Smooth muscle cell (in vitro differentiated cells): ENCODE measurements at regions not wholly inside any gene's neighbourhood (a gene's known extent, or its start where the extent isn't known, plus 50 kb on each side); places are given as distances from the start of the nearest gene placed in this dataset.

Source experiments
- DNase-seq: peaks from one replicate; lab custom pipeline; 2025; ENCODE audit not compliant: unreplicated experiment; lab: John Stamatoyannopoulos, UW
- H2AFZ ChIP-seq: fragments of 200-600 bp; sonication (generic); 2 replicates; pipeline ENCODE4 v1.6.0; 2016; ENCODE audit warnings: antibody characterized with exemption, low read depth, mild to moderate bottlenecking
- H3F3A ChIP-seq: fragments of 200-600 bp; sonication (generic); 2 replicates; pipeline ENCODE4 v1.6.0; 2017; ENCODE audit warnings: antibody characterized with exemption, low read depth
- H3K27ac ChIP-seq: fragments of 200-600 bp; sonication (generic); 2 replicates; pipeline ENCODE4 v1.5.1; 2016; ENCODE audit warnings: low read depth, mild to moderate bottlenecking
- H3K27me3 ChIP-seq: fragments of 200-600 bp; sonication (generic); 2 replicates; pipeline ENCODE4 v1.6.1; 2016; ENCODE audit warnings: low read depth, mild to moderate bottlenecking
- H3K36me3 ChIP-seq: fragments of 200-600 bp; sonication (generic); 2 replicates; pipeline ENCODE4 v1.5.1; 2016; ENCODE audit warnings: low read depth
- H3K4me1 ChIP-seq: fragments of 200-600 bp; sonication (generic); 2 replicates; pipeline ENCODE4 v1.5.1; 2016; ENCODE audit warnings: low read depth
- H3K4me2 ChIP-seq: fragments of 200-600 bp; sonication (generic); 2 replicates; pipeline ENCODE4 v1.6.0; 2016; ENCODE audit warnings: mild to moderate bottlenecking
- H3K4me3 ChIP-seq: fragments of 200-600 bp; sonication (generic); 2 replicates; pipeline ENCODE4 v1.5.1; 2016; ENCODE audit warnings: mild to moderate bottlenecking
- H3K79me2 ChIP-seq: fragments of 200-600 bp; sonication (generic); 2 replicates; pipeline ENCODE4 v1.6.0; 2016; ENCODE audit warnings: low read depth, mild to moderate bottlenecking
- H3K9ac ChIP-seq: fragments of 200-600 bp; sonication (generic); 2 replicates; pipeline ENCODE4 v1.6.0; 2016; ENCODE audit warnings: low read depth
- H3K9me3 ChIP-seq: fragments of 200-600 bp; sonication (generic); replicated peaks from 2 replicates; pipeline ENCODE4 v1.5.1; 2016; ENCODE audit warnings: low read depth
- H4K20me1 ChIP-seq: fragments of 200-600 bp; sonication (generic); 2 replicates; pipeline ENCODE4 v1.6.0; 2016; ENCODE audit warnings: low read depth
- WGBS: methylation state at CpG from one replicate; pipeline ENCODE4 v1.1.7; 2016; ENCODE audit warnings: low lambda C conversion rate; 5-methylcytosine and 5-hydroxymethylcytosine counted together
- TF ChIP-seq, protein P1 (sequence below): fragments of 200-600 bp; sonication (generic); IDR thresholded peaks from 2 replicates; pipeline ENCODE4 v1.5.1; 2017; ENCODE audit warnings: borderline replicate concordance, mild to moderate bottlenecking, antibody characterized with exemption; ENCODE audit not compliant: insufficient read depth, poor library complexity, severe bottlenecking

DNA sequence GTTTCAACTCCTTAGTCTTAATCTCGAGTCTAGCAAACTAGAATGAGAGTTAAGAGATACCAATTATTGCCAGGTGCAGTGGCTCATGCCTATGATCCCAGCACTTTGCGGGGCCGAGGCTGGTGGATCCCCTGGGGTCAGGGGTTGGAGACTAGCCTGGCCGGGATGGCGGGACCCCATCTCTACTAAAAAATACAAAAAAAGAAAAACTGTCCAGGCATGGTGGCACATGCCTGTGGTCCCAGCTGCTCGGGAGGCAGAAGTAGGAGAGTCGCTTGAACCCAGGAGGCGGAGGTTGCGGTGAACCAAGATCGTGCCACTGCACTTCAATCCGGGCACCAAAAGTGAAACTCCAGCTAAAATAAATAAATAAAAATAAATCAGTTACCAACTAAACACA, 1119.5 kb upstream of the ATXN8OS start:
- H3K9me3 ChIP-seq = no peaks in the 10 kb centered on the region
- no peaks in the 10 kb centered on the region for H4K20me1 ChIP-seq
- H3K79me2 ChIP-seq = no peaks in the 10 kb centered on the region
- no peak overlapping the region for H3K4me2 ChIP-seq
- 94% methylated on average over 11 of the region's 11 CpGs for WGBS
- H3F3A ChIP-seq = no peaks in the 10 kb centered on the region
- H3K4me3 ChIP-seq = no peak overlapping the region
- H3K36me3 ChIP-seq = no peaks in the 10 kb centered on the region
- TF ChIP-seq, protein P1, sequence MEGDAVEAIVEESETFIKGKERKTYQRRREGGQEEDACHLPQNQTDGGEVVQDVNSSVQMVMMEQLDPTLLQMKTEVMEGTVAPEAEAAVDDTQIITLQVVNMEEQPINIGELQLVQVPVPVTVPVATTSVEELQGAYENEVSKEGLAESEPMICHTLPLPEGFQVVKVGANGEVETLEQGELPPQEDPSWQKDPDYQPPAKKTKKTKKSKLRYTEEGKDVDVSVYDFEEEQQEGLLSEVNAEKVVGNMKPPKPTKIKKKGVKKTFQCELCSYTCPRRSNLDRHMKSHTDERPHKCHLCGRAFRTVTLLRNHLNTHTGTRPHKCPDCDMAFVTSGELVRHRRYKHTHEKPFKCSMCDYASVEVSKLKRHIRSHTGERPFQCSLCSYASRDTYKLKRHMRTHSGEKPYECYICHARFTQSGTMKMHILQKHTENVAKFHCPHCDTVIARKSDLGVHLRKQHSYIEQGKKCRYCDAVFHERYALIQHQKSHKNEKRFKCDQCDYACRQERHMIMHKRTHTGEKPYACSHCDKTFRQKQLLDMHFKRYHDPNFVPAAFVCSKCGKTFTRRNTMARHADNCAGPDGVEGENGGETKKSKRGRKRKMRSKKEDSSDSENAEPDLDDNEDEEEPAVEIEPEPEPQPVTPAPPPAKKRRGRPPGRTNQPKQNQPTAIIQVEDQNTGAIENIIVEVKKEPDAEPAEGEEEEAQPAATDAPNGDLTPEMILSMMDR = no peak
- DNase-seq = no peak
- no peak overlapping the region for H3K27ac ChIP-seq
- H3K9ac ChIP-seq = no peak overlapping the region
- no peaks in the 10 kb centered on the region for H3K27me3 ChIP-seq
- no peaks in the 10 kb centered on the region for H3K4me1 ChIP-seq
- H2AFZ ChIP-seq = no peak overlapping the region

DNA sequence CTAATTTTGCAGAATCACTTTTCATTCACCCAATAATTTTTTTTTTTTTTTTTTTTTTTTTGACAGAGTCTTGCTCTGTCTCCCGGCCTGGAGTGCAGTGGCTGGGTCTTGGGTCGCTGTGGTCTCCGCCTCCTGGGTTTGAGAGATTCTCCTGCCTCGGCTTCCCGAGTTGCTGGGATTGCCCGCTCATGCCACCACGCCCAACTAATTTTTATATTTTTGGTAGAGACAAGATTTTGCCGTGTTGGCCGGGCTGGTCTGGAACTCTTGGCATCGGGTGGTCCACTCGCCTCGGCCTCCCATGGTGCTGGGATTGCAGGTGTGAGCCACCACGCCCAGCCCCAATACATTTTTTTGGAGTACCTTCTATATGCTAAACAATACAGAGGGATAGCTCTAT, 1120.0 kb upstream of the ATXN8OS start:
- Histone ChIP-seq H3K9ac (no peak overlapping the region), H3K9me3 (no peaks in the 10 kb centered on the region), H3K4me3 (no peak overlapping the region), H2AFZ (no peak overlapping the region), H4K20me1 (no peaks in the 10 kb centered on the region), H3F3A (no peaks in the 10 kb centered on the region), H3K4me2 (no peak overlapping the region), H3K79me2 (no peaks in the 10 kb centered on the region), H3K27ac (no peak overlapping the region), H3K36me3 (no peaks in the 10 kb centered on the region), H3K27me3 (no peaks in the 10 kb centered on the region), H3K4me1 (no peaks in the 10 kb centered on the region)
- TF ChIP-seq, protein P1 = no peak
- no peak for DNase-seq
- WGBS = 94% methylated on average over 13 of the region's 13 CpGs

DNA sequence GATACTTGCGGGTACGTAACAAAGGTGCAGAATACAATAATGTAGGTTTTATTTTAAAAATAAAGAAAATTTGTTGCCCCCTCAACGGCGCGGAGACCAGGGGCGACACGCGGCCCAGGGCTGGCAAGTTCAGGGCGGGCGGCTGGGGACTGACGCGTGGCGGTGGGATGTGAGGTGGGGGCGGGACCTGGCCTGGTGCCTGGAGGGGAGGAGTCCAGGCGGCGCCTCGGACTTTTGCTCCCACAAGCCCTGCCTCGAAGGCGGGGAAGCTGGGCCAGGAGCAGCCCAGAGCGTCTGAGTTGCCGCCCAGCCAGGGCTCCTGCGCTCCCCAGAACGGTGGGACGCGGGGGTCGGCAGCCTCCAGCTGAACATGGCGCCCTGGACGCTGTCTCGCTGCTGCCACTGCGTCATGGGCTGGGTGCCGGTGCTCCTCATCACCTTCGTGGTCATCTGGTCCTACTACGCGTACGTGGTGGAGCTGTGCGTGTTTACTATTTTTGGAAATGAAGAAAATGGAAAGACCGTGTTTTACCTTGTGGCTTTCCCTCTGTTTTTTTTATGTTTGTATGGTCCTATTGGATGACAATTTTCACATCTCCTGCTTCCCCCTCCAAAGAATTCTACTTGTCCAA, 1122.8 kb upstream of the ATXN8OS start:
- WGBS = 94% methylated on average over 30 of the region's 37 CpGs
- Histone ChIP-seq H4K20me1 (no peaks in the 10 kb centered on the region), H3K4me1 (no peaks in the 10 kb centered on the region), H3K79me2 (no peaks in the 10 kb centered on the region), H3F3A (no peaks in the 10 kb centered on the region), H3K9ac (no peak overlapping the region), H3K4me2 (no peak overlapping the region), H3K27me3 (no peaks in the 10 kb centered on the region), H3K27ac (no peak overlapping the region), H2AFZ (no peak overlapping the region), H3K4me3 (no peak overlapping the region), H3K36me3 (no peaks in the 10 kb centered on the region), H3K9me3 (no peaks in the 10 kb centered on the region)
- TF ChIP-seq, protein P1 = no peak
- no peak for DNase-seq

DNA sequence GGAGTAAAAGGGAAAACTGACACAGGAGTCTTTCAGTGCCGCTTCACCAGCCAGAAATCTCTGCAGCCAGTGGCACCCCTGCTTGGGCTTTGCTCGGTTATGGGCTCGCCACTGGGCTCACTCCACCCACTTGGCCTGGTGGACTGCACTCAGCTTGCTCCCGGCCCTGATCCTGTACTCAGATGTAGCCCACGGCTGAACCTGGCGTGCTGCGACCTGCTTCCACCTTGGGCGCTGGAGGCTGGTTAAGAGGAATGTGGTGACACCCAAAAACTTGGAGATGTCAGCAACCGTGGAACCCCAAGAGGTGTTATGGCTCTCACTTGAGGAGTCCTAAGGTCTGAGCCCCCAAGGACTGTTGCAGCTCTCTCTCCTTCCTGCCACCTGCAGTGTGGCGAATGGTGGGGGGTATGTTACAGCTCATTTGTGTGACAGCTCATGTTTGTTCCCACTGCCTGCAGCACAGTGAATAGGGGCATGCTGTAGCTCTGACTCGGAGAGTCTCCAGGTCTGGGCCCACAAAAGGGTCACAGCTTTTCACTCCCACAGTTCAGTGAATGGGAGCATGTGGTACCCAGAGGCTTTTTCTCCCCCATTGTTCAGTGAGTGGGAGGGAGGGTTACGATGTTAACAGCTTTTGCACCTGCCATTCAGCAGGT, 1124.5 kb upstream of the ATXN8OS start:
- no peak for DNase-seq
- TF ChIP-seq, protein P1 = no peak
- Histone ChIP-seq H3F3A (no peaks in the 10 kb centered on the region), H4K20me1 (no peaks in the 10 kb centered on the region), H3K4me2 (no peak overlapping the region), H3K9me3 (no peaks in the 10 kb centered on the region), H3K4me1 (no peaks in the 10 kb centered on the region), H3K36me3 (no peaks in the 10 kb centered on the region), H3K79me2 (no peaks in the 10 kb centered on the region), H2AFZ (no peak overlapping the region), H3K27ac (no peak overlapping the region), H3K4me3 (no peak overlapping the region), H3K27me3 (no peaks in the 10 kb centered on the region), H3K9ac (no peak overlapping the region)
- WGBS = 94% methylated on average over 12 of the region's 12 CpGs
